Parathyroid adenoma (tissue), 2 donors: ENCODE measurements at regions not wholly inside any gene's neighbourhood (a gene's known extent, or its start where the extent isn't known, plus 50 kb on each side); places are given as distances from the start of the nearest gene placed in this dataset.

Source experiments
- H2AFZ ChIP-seq: fragments of 300-600 bp; sonication (generic); one replicate; pipeline ENCODE4 v1.7.0; 2017; ENCODE audit warnings: antibody characterized with exemption, mild to moderate bottlenecking
- H3K27ac ChIP-seq: fragments of 300-600 bp; sonication (generic); one replicate; pipeline ENCODE4 v1.7.0; 2017
- H3K27me3 ChIP-seq: fragments of 300-600 bp; sonication (generic); one replicate; pipeline ENCODE4 v1.7.0; 2017; ENCODE audit warnings: low read length; ENCODE audit not compliant: control insufficient read depth, insufficient read depth
- H3K36me3 ChIP-seq: fragments of 300-600 bp; sonication (generic); one replicate; pipeline ENCODE4 v1.7.0; 2017; ENCODE audit warnings: low read length; ENCODE audit not compliant: control insufficient read depth, insufficient read depth
- H3K4me1 ChIP-seq: fragments of 300-600 bp; sonication (generic); one replicate; pipeline ENCODE4 v1.7.0; 2017; ENCODE audit warnings: control low read depth
- H3K4me2 ChIP-seq: fragments of 300-600 bp; sonication (generic); one replicate; pipeline ENCODE4 v1.7.0; 2017; ENCODE audit warnings: low read length
- H3K4me3 ChIP-seq: fragments of 300-600 bp; sonication (generic); one replicate; pipeline ENCODE4 v1.7.0; 2017; ENCODE audit warnings: low read depth, low read length
- H3K79me2 ChIP-seq: fragments of 300-600 bp; sonication (generic); one replicate; pipeline ENCODE4 v1.7.0; 2017; ENCODE audit warnings: control low read depth
- H3K9ac ChIP-seq: fragments of 300-600 bp; sonication (generic); one replicate; pipeline ENCODE4 v1.7.0; 2017; ENCODE audit warnings: mild to moderate bottlenecking
- H3K9me3 ChIP-seq: fragments of 300-600 bp; sonication (generic); one replicate; pipeline ENCODE4 v1.7.0; 2017; ENCODE audit warnings: low read length; ENCODE audit not compliant: control insufficient read depth
- CTCF ChIP-seq: fragments of 300-600 bp; sonication (generic); IDR thresholded peaks from one replicate; pipeline ENCODE4 v1.7.0; 2017; ENCODE audit warnings: antibody characterized with exemption, mild to moderate bottlenecking
- donor health status: primary hyperparathyroidism.

- H3K4me2 ChIP-seq, result no peak overlapping the region
- no peaks in the 10 kb centered on the region for H3K27me3 ChIP-seq
- H3K4me3 ChIP-seq, result no peak overlapping the region
- H3K79me2 ChIP-seq, result no peaks in the 10 kb centered on the region
- H2AFZ ChIP-seq, result no peak overlapping the region
- no peak for TF ChIP-seq CTCF
- no peak overlapping the region for H3K9ac ChIP-seq
- H3K9me3 ChIP-seq, result no peaks in the 10 kb centered on the region
- no peaks in the 10 kb centered on the region for H3K36me3 ChIP-seq
- no peaks in the 10 kb centered on the region for H3K4me1 ChIP-seq
- H3K27ac ChIP-seq, result no peak overlapping the region
Observed at GRCh38 chr11:127656116-127656836, 655.7 kb upstream of the KIRREL3 start.

GRCh38 chr11:127653076-127653475, 652.5 kb upstream of the KIRREL3 start:
- Histone ChIP-seq H3K27ac (no peak overlapping the region), H3K4me1 (no peaks in the 10 kb centered on the region), H2AFZ (no peak overlapping the region), H3K79me2 (no peaks in the 10 kb centered on the region), H3K36me3 (no peaks in the 10 kb centered on the region), H3K9ac (no peak overlapping the region), H3K4me2 (no peak overlapping the region), H3K9me3 (no peaks in the 10 kb centered on the region), H3K4me3 (no peak overlapping the region), H3K27me3 (no peaks in the 10 kb centered on the region)
- TF ChIP-seq CTCF, result no peak

- no peak overlapping the region for H3K4me3 ChIP-seq
- H3K4me2 ChIP-seq, result no peak overlapping the region
- H3K36me3 ChIP-seq, result no peaks in the 10 kb centered on the region
- H3K9ac ChIP-seq, result no peak overlapping the region
- H3K27ac ChIP-seq, result no peak overlapping the region
- no peaks in the 10 kb centered on the region for H3K27me3 ChIP-seq
- no peak for TF ChIP-seq CTCF
- no peaks in the 10 kb centered on the region for H3K4me1 ChIP-seq
- H3K79me2 ChIP-seq, result no peaks in the 10 kb centered on the region
- no peaks in the 10 kb centered on the region for H3K9me3 ChIP-seq
- H2AFZ ChIP-seq, result no peak overlapping the region
Observed at GRCh38 chr11:127651888-127652221, 651.3 kb upstream of the KIRREL3 start.

- H3K36me3 ChIP-seq, result no peaks in the 10 kb centered on the region
- no peak overlapping the region for H2AFZ ChIP-seq
- H3K27me3 ChIP-seq, result no peaks in the 10 kb centered on the region
- H3K27ac ChIP-seq, result no peak overlapping the region
- H3K4me2 ChIP-seq, result no peak overlapping the region
- no peak for TF ChIP-seq CTCF
- no peaks in the 10 kb centered on the region for H3K9me3 ChIP-seq
- H3K4me1 ChIP-seq, result no peaks in the 10 kb centered on the region
- no peak overlapping the region for H3K9ac ChIP-seq
- no peaks in the 10 kb centered on the region for H3K79me2 ChIP-seq
- H3K4me3 ChIP-seq, result no peak overlapping the region
Observed at GRCh38 chr11:127651175-127651887, 650.8 kb upstream of the KIRREL3 start.

GRCh38 chr11:127649958-127650357, 649.4 kb upstream of the KIRREL3 start:
- Histone ChIP-seq H3K9ac (no peak overlapping the region), H3K4me3 (no peak overlapping the region), H3K79me2 (no peaks in the 10 kb centered on the region), H3K27me3 (no peaks in the 10 kb centered on the region), H3K4me1 (no peaks in the 10 kb centered on the region), H2AFZ (no peak overlapping the region), H3K4me2 (no peak overlapping the region), H3K36me3 (no peaks in the 10 kb centered on the region), H3K9me3 (no peaks in the 10 kb centered on the region), H3K27ac (no peak overlapping the region)
- no peak for TF ChIP-seq CTCF
